ENCODE measurements at regions not wholly inside any gene's neighbourhood (a gene's known extent, or its start where the extent isn't known, plus 50 kb on each side); places are given as distances from the start of the nearest gene placed in this dataset.

- DNase-seq = no peak
- Mint-ChIP-seq H3K27ac (no peak overlapping the region), H3K4me3 (no peak overlapping the region), H3K9me3 (no peaks in the 10 kb centered on the region), H3K36me3 (ENCODE audit: low read depth) (no peaks in the 10 kb centered on the region), H3K27me3 (ENCODE audit: insufficient read depth) (peaks cover 1% of the 10 kb centered on the region), H3K4me1 (peaks cover 2% of the 10 kb centered on the region)
- no peak for TF ChIP-seq CTCF (conservative IDR thresholded peaks at IDR 0.05)
- Histone ChIP-seq H3K36me3 (ENCODE audit: control insufficient read depth, insufficient read depth, low read length) (no peaks in the 10 kb centered on the region), H3K27ac (ENCODE audit: low read depth, low read length) (no peak overlapping the region), H3K9me3 (ENCODE audit: control insufficient read depth, low read length) (no peaks in the 10 kb centered on the region), H3K27me3 (ENCODE audit: control insufficient read depth, insufficient read depth, low read length, poor library complexity, severe bottlenecking) (no peaks in the 10 kb centered on the region), H3K4me1 (ENCODE audit: control insufficient read depth, insufficient read depth, low read length) (no peaks in the 10 kb centered on the region), H3K4me3 (ENCODE audit: low read length) (no peak overlapping the region), H3K9ac (ENCODE audit: extremely low read depth, low read length, poor library complexity, severe bottlenecking) (no peak overlapping the region)
- 94 to 96% methylated on average over 3 to 5 of the region's 5 CpGs for WGBS, 2 experiments (ENCODE audit: insufficient coverage in 1 of 2, insufficient read length in 1 of 2)
These were observed 158.1 kb downstream of the TTC32 start for GRCh38 chr2:19743641-19744040.

GRCh38 chr2:19742872-19743271 lies 158.9 kb downstream of the TTC32 start:
- no peaks in the 10 kb centered on the region for H3K36me3 ChIP-seq (ENCODE audit: control insufficient read depth, insufficient read depth, low read length)
- no peak overlapping the region for H3K27ac ChIP-seq (ENCODE audit: low read depth, low read length)
- H3K9me3 ChIP-seq (ENCODE audit: control insufficient read depth, low read length) = no peaks in the 10 kb centered on the region
- DNase-seq = no peak
- Mint-ChIP-seq H3K9me3 (no peaks in the 10 kb centered on the region), H3K4me3 (no peak overlapping the region), H3K4me1 (peaks cover 2% of the 10 kb centered on the region), H3K27me3 (ENCODE audit: insufficient read depth) (peaks cover 1% of the 10 kb centered on the region), H3K36me3 (ENCODE audit: low read depth) (no peaks in the 10 kb centered on the region), H3K27ac (no peak overlapping the region)
- no peak for TF ChIP-seq CTCF (conservative IDR thresholded peaks at IDR 0.05)
- no peak overlapping the region for H3K9ac ChIP-seq (ENCODE audit: extremely low read depth, low read length, poor library complexity, severe bottlenecking)
- no peak overlapping the region for H3K4me3 ChIP-seq (ENCODE audit: low read length)
- H3K27me3 ChIP-seq (ENCODE audit: control insufficient read depth, insufficient read depth, low read length, poor library complexity, severe bottlenecking) = no peaks in the 10 kb centered on the region
- 97% methylated on average over 2 of the region's 2 CpGs; no CpG with 5 or more reads in 1 of the 2 experiments for WGBS, 2 experiments (ENCODE audit: insufficient coverage in 1 of 2, insufficient read length in 1 of 2)
- no peaks in the 10 kb centered on the region for H3K4me1 ChIP-seq (ENCODE audit: control insufficient read depth, insufficient read depth, low read length)

GRCh38 chr2:19739256-19739655 lies 162.5 kb downstream of the TTC32 start:
- no peak for TF ChIP-seq CTCF (conservative IDR thresholded peaks at IDR 0.05)
- no peak overlapping the region for H3K4me3 Mint-ChIP-seq
- H3K4me1 ChIP-seq (ENCODE audit: control insufficient read depth, insufficient read depth, low read length) = no peaks in the 10 kb centered on the region
- H3K27ac ChIP-seq (ENCODE audit: low read depth, low read length) = no peak overlapping the region
- no peaks in the 10 kb centered on the region for H3K4me1 Mint-ChIP-seq
- H3K9ac ChIP-seq (ENCODE audit: extremely low read depth, low read length, poor library complexity, severe bottlenecking) = no peak overlapping the region
- DNase-seq = no peak
- H3K27ac Mint-ChIP-seq = no peak overlapping the region
- H3K27me3 ChIP-seq (ENCODE audit: control insufficient read depth, insufficient read depth, low read length, poor library complexity, severe bottlenecking) = no peaks in the 10 kb centered on the region
- H3K9me3 ChIP-seq (ENCODE audit: control insufficient read depth, low read length) = no peaks in the 10 kb centered on the region
- no peaks in the 10 kb centered on the region for H3K9me3 Mint-ChIP-seq
- WGBS, 2 experiments (ENCODE audit: insufficient coverage in 1 of 2, insufficient read length in 1 of 2) = 90 to 92% methylated on average over 1 to 2 of the region's 2 CpGs
- no peaks in the 10 kb centered on the region for H3K36me3 ChIP-seq (ENCODE audit: control insufficient read depth, insufficient read depth, low read length)
- H3K36me3 Mint-ChIP-seq (ENCODE audit: low read depth) = no peaks in the 10 kb centered on the region
- no peak overlapping the region for H3K4me3 ChIP-seq (ENCODE audit: low read length)
- H3K27me3 Mint-ChIP-seq (ENCODE audit: insufficient read depth) = no peaks in the 10 kb centered on the region
